WTC11 (cell line): ENCODE measurements at regions not wholly inside any gene's neighbourhood (a gene's known extent, or its start where the extent isn't known, plus 50 kb on each side); places are given as distances from the start of the nearest gene placed in this dataset.

Source experiments
- ATAC-seq: fragments of 200-7000 bp; cut with Tn5 transposase; 2 replicates; pipeline ENCODE4 v1.10.0; 2021; ENCODE audit warnings: mild to moderate bottlenecking, moderate library complexity
- CTCF ChIA-PET: fragments of 300-600 bp; sonication (Branson Sonifier 250); formaldehyde crosslinking; loops from one replicate; lab custom pipeline; 2021; ENCODE audit warnings: antibody characterized with exemption; lab: Charles Lee
- POLR2A ChIA-PET: fragments of 350-600 bp; sonication (Branson Sonifier 250); formaldehyde crosslinking; loops from one replicate; lab custom pipeline; 2021; ENCODE audit warnings: antibody characterized with exemption; lab: Charles Lee
- DNase-seq: peaks from one replicate; pipeline ENCODE4 v3.0.0; 2021; ENCODE audit warnings: low spot score
- H3K27ac Mint-ChIP-seq: 2 replicates; pipeline ENCODE4 v1.8.0; 2021; ENCODE audit warnings: mixed read lengths
- H3K27me3 Mint-ChIP-seq: 2 replicates; pipeline ENCODE4 v1.8.0; 2021; ENCODE audit warnings: low read depth, mild to moderate bottlenecking, moderate library complexity, mixed read lengths
- H3K36me3 Mint-ChIP-seq: 2 replicates; pipeline ENCODE4 v1.8.0; 2021; ENCODE audit warnings: mixed read lengths
- H3K4me1 Mint-ChIP-seq: 2 replicates; pipeline ENCODE4 v1.8.0; 2022; ENCODE audit warnings: mixed read lengths
- H3K4me3 Mint-ChIP-seq: 2 replicates; pipeline ENCODE4 v1.8.0; 2021; ENCODE audit warnings: mild to moderate bottlenecking, moderate library complexity, mixed read lengths
- H3K9me3 Mint-ChIP-seq: 2 replicates; pipeline ENCODE4 v1.8.0; 2021; ENCODE audit warnings: mixed read lengths
- CBFB ChIP-seq: sonication (generic); formaldehyde crosslinking; IDR thresholded peaks from 2 replicates; pipeline ENCODE4 v1.8.1; 2022; ENCODE audit warnings: mild to moderate bottlenecking, low read depth, missing genetic modification reagents
- CDX4 ChIP-seq: fragments of 250-450 bp; sonication (Bioruptor Pico); IDR thresholded peaks from 2 replicates; pipeline ENCODE4 v1.9.0; 2021; ENCODE audit warnings: moderate library complexity, mild to moderate bottlenecking, inconsistent platforms, borderline replicate concordance
- CTCF ChIP-seq: fragments of 200-600 bp; IDR thresholded peaks from 2 replicates; pipeline ENCODE4 v1.8.0; 2022; ENCODE audit warnings: antibody characterized with exemption
- ELF4 ChIP-seq: sonication (generic); formaldehyde crosslinking; IDR thresholded peaks from 2 replicates; pipeline ENCODE4 v1.8.1; 2022; ENCODE audit warnings: low read depth, mild to moderate bottlenecking, moderate library complexity, missing genetic modification reagents
- FOXK1 ChIP-seq: sonication (generic); formaldehyde crosslinking; IDR thresholded peaks from 2 replicates; pipeline ENCODE4 v1.8.0; 2022; ENCODE audit warnings: mild to moderate bottlenecking, moderate library complexity, missing genetic modification reagents
- HMGXB4 ChIP-seq: sonication (generic); formaldehyde crosslinking; IDR thresholded peaks from 2 replicates; pipeline ENCODE4 v1.8.1; 2023; ENCODE audit warnings: mild to moderate bottlenecking, moderate library complexity, missing genetic modification reagents
- JUN ChIP-seq: sonication (generic); formaldehyde crosslinking; IDR thresholded peaks from 2 replicates; pipeline ENCODE4 v1.8.0; 2023; ENCODE audit warnings: mild to moderate bottlenecking, missing genetic modification reagents
- MAX ChIP-seq: sonication (generic); formaldehyde crosslinking; IDR thresholded peaks from 2 replicates; pipeline ENCODE4 v1.8.0; 2022; ENCODE audit warnings: mild to moderate bottlenecking, missing genetic modification reagents
- MYBL2 ChIP-seq: sonication (generic); formaldehyde crosslinking; IDR thresholded peaks from 2 replicates; pipeline ENCODE4 v1.8.1; 2023; ENCODE audit warnings: mild to moderate bottlenecking, moderate library complexity, missing genetic modification reagents
- NFATC4 ChIP-seq: fragments of 250-450 bp; sonication (Bioruptor Pico); IDR thresholded peaks from 2 replicates; pipeline ENCODE4 v1.9.0; 2021; ENCODE audit warnings: mild to moderate bottlenecking
- RELA ChIP-seq: sonication (generic); formaldehyde crosslinking; IDR thresholded peaks from 2 replicates; pipeline ENCODE4 v1.8.1; 2022; ENCODE audit warnings: missing genetic modification reagents, mild to moderate bottlenecking, borderline replicate concordance
- SMAD4 ChIP-seq: sonication (generic); formaldehyde crosslinking; IDR thresholded peaks from 2 replicates; pipeline ENCODE4 v1.8.0; 2022; ENCODE audit warnings: mild to moderate bottlenecking, missing genetic modification reagents
- USF2 ChIP-seq: sonication (generic); formaldehyde crosslinking; IDR thresholded peaks from 2 replicates; pipeline ENCODE4 v1.8.1; 2023; ENCODE audit warnings: mild to moderate bottlenecking, missing genetic modification reagents, moderate library complexity
- ZBTB21 ChIP-seq: sonication (generic); formaldehyde crosslinking; IDR thresholded peaks from 2 replicates; pipeline ENCODE4 v1.8.1; 2023; ENCODE audit warnings: mild to moderate bottlenecking, missing genetic modification reagents, borderline replicate concordance
- ZNF317 ChIP-seq: sonication (generic); formaldehyde crosslinking; IDR thresholded peaks from 2 replicates; pipeline ENCODE4 v1.8.1; 2023; ENCODE audit warnings: low read depth, mild to moderate bottlenecking, moderate library complexity, missing genetic modification reagents, borderline replicate concordance
- ZNF423 ChIP-seq: fragments of 250-450 bp; sonication (Bioruptor Pico); IDR thresholded peaks from 2 replicates; pipeline ENCODE4 v2.1.2; 2022; ENCODE audit warnings: mild to moderate bottlenecking, moderate library complexity
- ZNF532 ChIP-seq: fragments of 250-450 bp; sonication (Bioruptor Pico); IDR thresholded peaks from 2 replicates; pipeline ENCODE4 v1.9.0; 2021; ENCODE audit warnings: mild to moderate bottlenecking, borderline replicate concordance
- ZNF671 ChIP-seq: fragments of 250-450 bp; sonication (Bioruptor Pico); IDR thresholded peaks from 2 replicates; pipeline ENCODE4 v1.8.0; 2021; ENCODE audit warnings: mild to moderate bottlenecking
- ZSCAN18 ChIP-seq: fragments of 250-450 bp; sonication (Bioruptor Pico); IDR thresholded peaks from 2 replicates; pipeline ENCODE4 v2.1.2; 2022; ENCODE audit warnings: mild to moderate bottlenecking, moderate library complexity

- TF ChIP-seq HMGXB4 (CRISPR knock-in tag) (no peak), USF2 (CRISPR knock-in tag) (no peak), MAX (CRISPR knock-in tag) (no peak), CTCF (no peak), ZNF317 (CRISPR knock-in tag) (no peak), JUN (CRISPR knock-in tag) (no peak), SMAD4 (CRISPR knock-in tag) (no peak), ZSCAN18 (CRISPR knock-in tag) (no peak), NFATC4 (CRISPR knock-in tag) (no peak)
Observed at GRCh38 chr7:67344481-67345193, 348.0 kb downstream of the TYW1 start (continued).

GRCh38 chr7:67346126-67346525 is 349.5 kb downstream of the TYW1 start:
- Mint-ChIP-seq H3K4me1 (peaks cover 5% of the 10 kb centered on the region; the same call in 1 of the 2 replicates), H3K4me3 (no peak overlapping the region), H3K9me3 (peaks cover 18% of the 10 kb centered on the region), H3K36me3 (peaks cover 19% of the 10 kb centered on the region), H3K27me3 (no peaks in the 10 kb centered on the region), H3K27ac (no peak overlapping the region)
- POLR2A ChIA-PET: no interaction called here
- CTCF ChIA-PET: interaction anchor here (1.4 kb wide), 1 partner anchor 25 kb away, joined by 4 read pairs; no protein-coding TSS in a partner anchor
- ATAC-seq: no peak
- TF ChIP-seq RELA (CRISPR knock-in tag) (no peak), CDX4 (no peak), ZNF532 (CRISPR knock-in tag) (no peak), ZNF423 (CRISPR knock-in tag) (no peak), FOXK1 (CRISPR knock-in tag) (no peak), CBFB (no peak), ZNF671 (CRISPR knock-in tag) (no peak), ELF4 (CRISPR knock-in tag) (no peak), MYBL2 (CRISPR knock-in tag) (no peak), ZBTB21 (CRISPR knock-in tag) (no peak)
- TF ChIP-seq, all 79 proteins: peak for 0
- DNase-seq: no peak
